GM23248 (cell line): ENCODE measurements at regions not wholly inside any gene's neighbourhood (a gene's known extent, or its start where the extent isn't known, plus 50 kb on each side); places are given as distances from the start of the nearest gene placed in this dataset.

Source experiments
- DNase-seq: peaks from one replicate; pipeline ENCODE4 v3.0.0-alpha.2; 2015
- H2AFZ ChIP-seq: fragments of 200-600 bp; sonication (generic); 2 replicates; pipeline ENCODE4 v1.6.1; 2016; ENCODE audit warnings: antibody characterized with exemption
- H3F3A ChIP-seq: fragments of 200-600 bp; sonication (generic); 2 replicates; pipeline ENCODE4 v1.6.1; 2016; ENCODE audit warnings: mild to moderate bottlenecking, antibody characterized with exemption, mixed run types; ENCODE audit not compliant: insufficient read depth
- H3K27ac ChIP-seq: fragments of 200-600 bp; sonication (generic); 2 replicates; pipeline ENCODE4 v1.5.1; 2016; ENCODE audit warnings: mild to moderate bottlenecking
- H3K27me3 ChIP-seq: fragments of 200-600 bp; sonication (generic); replicated peaks from 2 replicates; pipeline ENCODE4 v1.6.1; 2016; ENCODE audit warnings: mild to moderate bottlenecking; ENCODE audit not compliant: insufficient read depth
- H3K36me3 ChIP-seq: fragments of 200-600 bp; sonication (generic); 2 replicates; pipeline ENCODE4 v1.6.1; 2016; ENCODE audit warnings: low read depth, mild to moderate bottlenecking
- H3K4me1 ChIP-seq: fragments of 200-600 bp; sonication (generic); 2 replicates; pipeline ENCODE4 v1.6.1; 2016; ENCODE audit warnings: mild to moderate bottlenecking; ENCODE audit not compliant: insufficient read depth
- H3K4me2 ChIP-seq: fragments of 200-600 bp; sonication (generic); one replicate; pipeline ENCODE4 v1.6.1; 2016; ENCODE audit warnings: mild to moderate bottlenecking; ENCODE audit not compliant: unreplicated experiment
- H3K4me3 ChIP-seq: fragments of 200-600 bp; sonication (generic); 2 replicates; pipeline ENCODE4 v1.5.1; 2016; ENCODE audit warnings: mild to moderate bottlenecking
- H3K79me2 ChIP-seq: fragments of 200-600 bp; sonication (generic); 2 replicates; pipeline ENCODE4 v1.6.1; 2016; ENCODE audit warnings: mild to moderate bottlenecking; ENCODE audit not compliant: insufficient read depth
- H3K9ac ChIP-seq: fragments of 200-600 bp; sonication (generic); 2 replicates; pipeline ENCODE4 v1.6.1; 2016; ENCODE audit warnings: mild to moderate bottlenecking
- H3K9me2 ChIP-seq: fragments of 200-600 bp; sonication (generic); 2 replicates; pipeline ENCODE4 v1.6.1; 2016; ENCODE audit warnings: mixed run types, mild to moderate bottlenecking, moderate library complexity; ENCODE audit not compliant: insufficient read depth
- H3K9me3 ChIP-seq: fragments of 200-600 bp; sonication (generic); one replicate; pipeline ENCODE4 v1.6.1; 2017; ENCODE audit warnings: low read depth
- H4K20me1 ChIP-seq: fragments of 200-600 bp; sonication (generic); 2 replicates; pipeline ENCODE4 v1.6.0; 2016; ENCODE audit not compliant: insufficient read depth
- EZH2 ChIP-seq: fragments of 200-600 bp; sonication (generic); IDR thresholded peaks from 2 replicates; pipeline ENCODE4 v1.6.1; 2018; ENCODE audit warnings: antibody characterized with exemption, mild to moderate bottlenecking; ENCODE audit not compliant: insufficient read depth, poor library complexity, severe bottlenecking
- EZH2phosphoT487 ChIP-seq: fragments of 200-600 bp; sonication (generic); IDR thresholded peaks from 2 replicates; pipeline ENCODE4 v1.6.1; 2018; ENCODE audit warnings: antibody characterized with exemption, moderate library complexity, mild to moderate bottlenecking, low read depth; ENCODE audit not compliant: insufficient read depth
- whole genome bisulfite sequencing, 2 experiments: methylation state at CpG; one replicate each; pipeline ENCODE4 v1.1.6; 2015 to 2017; ENCODE audit warnings: low lambda C conversion rate in 2 of 2, low coverage in 1 of 2; ENCODE audit errors: missing lambda C conversion rate in 2 of 2; 5-methylcytosine and 5-hydroxymethylcytosine counted together
- in situ Hi-C: fragments of 300-500 bp; cut with MboI; formaldehyde crosslinking; loops from 2 replicates; pipeline ENCODE4 v1.15.0; 2020

GRCh38 chr2:128550801-128551416 lies 232.2 kb upstream of the HS6ST1 start:
- Histone ChIP-seq H3K36me3 (no peaks in the 10 kb centered on the region), H3K9me3 (no peaks in the 10 kb centered on the region), H2AFZ (no peak overlapping the region), H3K79me2 (no peaks in the 10 kb centered on the region), H3K4me2 (no peak overlapping the region), H3K27me3 (no peaks in the 10 kb centered on the region), H3K9me2 (no peaks in the 10 kb centered on the region), H3K27ac (no peak overlapping the region), H3K9ac (no peak overlapping the region), H3K4me1 (no peaks in the 10 kb centered on the region), H3F3A (no peaks in the 10 kb centered on the region), H3K4me3 (no peak overlapping the region), H4K20me1 (no peaks in the 10 kb centered on the region)
- WGBS, 2 experiments: 92 to 98% methylated on average over 8 to 9 of the region's 9 CpGs
- in situ Hi-C loops: no loop called here
- no peak for TF ChIP-seq EZH2
- no peak for TF ChIP-seq EZH2phosphoT487
- DNase-seq: no peak

GRCh38 chr2:128551435-128551834 lies 232.8 kb upstream of the HS6ST1 start:
- in situ Hi-C loops: no loop called here
- H3K4me1 ChIP-seq: no peaks in the 10 kb centered on the region

GRCh38 chr2:128552141-128552805 lies 233.6 kb upstream of the HS6ST1 start:
- H3K9ac ChIP-seq: no peak overlapping the region
- H3K9me2 ChIP-seq: no peaks in the 10 kb centered on the region
- no peak overlapping the region for H2AFZ ChIP-seq
- H3K79me2 ChIP-seq: no peaks in the 10 kb centered on the region
- H4K20me1 ChIP-seq: no peaks in the 10 kb centered on the region
- 0 out of 2 replicates have a peak, but pooled peaks cover under 1% of the 10 kb centered on the region for H3F3A ChIP-seq
- H3K4me2 ChIP-seq: no peak overlapping the region
- no peaks in the 10 kb centered on the region for H3K27me3 ChIP-seq
- no peaks in the 10 kb centered on the region for H3K9me3 ChIP-seq
- no peak overlapping the region for H3K4me3 ChIP-seq
- WGBS, 2 experiments: 86 to 87% methylated on average over 8 of the region's 8 CpGs
- H3K4me1 ChIP-seq: no peaks in the 10 kb centered on the region
- no peak overlapping the region for H3K27ac ChIP-seq
- no peaks in the 10 kb centered on the region for H3K36me3 ChIP-seq
- no peak for TF ChIP-seq EZH2
- no peak for TF ChIP-seq EZH2phosphoT487
- no peak for DNase-seq
- in situ Hi-C loops: no loop called here

More at GRCh38 chr2:128551435-128551834, 232.8 kb upstream of the HS6ST1 start:
- no peaks in the 10 kb centered on the region for H3K9me3 ChIP-seq
- no peak overlapping the region for H3K4me3 ChIP-seq
- no peaks in the 10 kb centered on the region for H4K20me1 ChIP-seq
- H2AFZ ChIP-seq: no peak overlapping the region
- H3K36me3 ChIP-seq: no peaks in the 10 kb centered on the region
- H3K79me2 ChIP-seq: no peaks in the 10 kb centered on the region
- no peak overlapping the region for H3K27ac ChIP-seq
- no peak overlapping the region for H3K9ac ChIP-seq
- H3K27me3 ChIP-seq: no peaks in the 10 kb centered on the region
- H3K9me2 ChIP-seq: no peaks in the 10 kb centered on the region
- H3K4me2 ChIP-seq: no peak overlapping the region
- TF ChIP-seq EZH2phosphoT487 (no peak), EZH2 (no peak)
- no peak for DNase-seq
- WGBS, 2 experiments: 92 to 94% methylated on average over 7 of the region's 7 CpGs
- H3F3A ChIP-seq: no peaks in the 10 kb centered on the region

DNA sequence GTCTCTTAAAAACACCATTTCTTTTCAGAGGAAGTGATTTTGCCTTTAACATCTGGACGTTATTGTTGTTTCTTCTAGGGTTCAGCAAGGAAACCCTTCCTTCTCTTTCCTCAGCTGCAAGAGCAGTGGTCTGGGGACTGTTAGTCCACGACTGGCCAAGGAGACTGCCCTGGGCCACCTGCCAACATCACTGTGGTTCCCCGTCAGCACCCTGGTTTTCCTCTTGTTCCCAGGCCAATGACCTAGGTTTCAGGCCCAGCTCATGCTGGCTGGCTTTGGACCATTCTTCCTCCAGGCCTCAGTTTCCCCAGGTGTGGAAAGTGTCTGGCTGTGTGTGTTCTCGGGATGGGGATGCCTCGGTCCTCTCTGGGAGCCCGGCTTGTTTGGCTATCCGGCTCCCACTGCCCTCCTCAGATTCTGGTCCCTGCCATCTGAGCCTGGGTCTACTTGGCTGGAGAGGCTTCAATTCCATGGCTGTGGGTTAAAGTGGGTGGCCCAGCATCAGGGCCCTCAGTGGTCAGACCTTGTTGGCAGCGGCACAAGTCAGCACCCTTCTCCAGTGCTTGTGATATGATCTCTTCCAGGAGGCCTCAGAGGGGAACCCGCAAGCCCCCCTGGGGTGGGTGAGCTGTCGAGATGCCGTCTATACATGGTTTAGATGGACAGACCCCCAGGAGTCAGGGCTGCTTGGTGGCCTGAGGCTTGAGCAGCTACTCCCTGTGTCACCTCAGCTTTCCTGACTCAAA lies 234.3 kb upstream of the HS6ST1 start:
- Histone ChIP-seq H3F3A (peaks cover 8% of the 10 kb centered on the region; the same call in 1 of the 2 replicates), H3K79me2 (no peaks in the 10 kb centered on the region), H3K4me3 (no peak overlapping the region), H3K4me1 (peaks cover 2% of the 10 kb centered on the region), H3K27me3 (no peaks in the 10 kb centered on the region), H3K9me3 (no peaks in the 10 kb centered on the region), H2AFZ (no peak overlapping the region), H3K4me2 (no peak overlapping the region), H3K36me3 (no peaks in the 10 kb centered on the region), H4K20me1 (no peaks in the 10 kb centered on the region), H3K9ac (no peak overlapping the region), H3K27ac (no peak overlapping the region), H3K9me2 (no peaks in the 10 kb centered on the region)
- DNase-seq: no peak
- 88% methylated on average over 11 of the region's 11 CpGs for WGBS, 2 experiments
- TF ChIP-seq EZH2: no peak
- no peak for TF ChIP-seq EZH2phosphoT487
- in situ Hi-C loops: no loop called here
